Fibroblast of villous mesenchyme (primary cell): ENCODE measurements at regions not wholly inside any gene's neighbourhood (a gene's known extent, or its start where the extent isn't known, plus 50 kb on each side); places are given as distances from the start of the nearest gene placed in this dataset.
"Not testable (repeated sequence)": the region's sequence is repeated elsewhere in the genome, so short reads cannot be mapped to it uniquely, and the experiment has no call there.

Experiments used
- DNase-seq: peaks from one replicate; pipeline ENCODE4 v3.0.0-alpha.2; 2010; ENCODE audit warnings: low read depth
- H3K4me3 ChIP-seq: 2 replicates; pipeline ENCODE4 v1.5.1; 2011; ENCODE audit warnings: low read depth, mild to moderate bottlenecking, low read length
- CTCF ChIP-seq: IDR thresholded peaks from 2 replicates; pipeline ENCODE4 v1.5.1; 2012; ENCODE audit warnings: low read depth, mild to moderate bottlenecking, low read length; ENCODE audit not compliant: insufficient read depth

GRCh38 chr7:81231301-81231838 is 312.5 kb upstream of the SEMA3C start:
- H3K4me3 ChIP-seq = no peak overlapping the region
- no peak for DNase-seq
- TF ChIP-seq CTCF = no peak

DNA sequence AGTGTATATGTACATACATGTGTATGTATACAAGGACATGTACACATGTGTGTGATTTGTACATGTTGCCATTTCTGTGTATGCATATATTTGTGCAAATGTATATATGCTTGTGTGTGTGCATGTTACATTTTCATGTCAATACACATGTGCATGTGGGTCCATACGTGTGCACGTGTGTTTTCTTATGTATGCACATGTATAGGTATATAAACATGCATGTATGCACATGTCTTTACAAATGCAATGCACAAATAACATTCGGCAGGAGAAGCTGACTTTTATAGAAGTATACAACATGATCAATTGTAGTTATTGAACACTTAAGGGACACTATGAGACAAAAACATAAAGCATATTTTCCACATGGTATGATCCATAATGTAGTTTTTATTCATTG is 307.4 kb upstream of the SEMA3C start:
- DNase-seq = no peak
- TF ChIP-seq CTCF = no peak
- H3K4me3 ChIP-seq = no peak overlapping the region

GRCh38 chr7:81222692-81223091 is 303.8 kb upstream of the SEMA3C start:
- not testable (repeated sequence) for DNase-seq, H3K4me3 ChIP-seq

DNA sequence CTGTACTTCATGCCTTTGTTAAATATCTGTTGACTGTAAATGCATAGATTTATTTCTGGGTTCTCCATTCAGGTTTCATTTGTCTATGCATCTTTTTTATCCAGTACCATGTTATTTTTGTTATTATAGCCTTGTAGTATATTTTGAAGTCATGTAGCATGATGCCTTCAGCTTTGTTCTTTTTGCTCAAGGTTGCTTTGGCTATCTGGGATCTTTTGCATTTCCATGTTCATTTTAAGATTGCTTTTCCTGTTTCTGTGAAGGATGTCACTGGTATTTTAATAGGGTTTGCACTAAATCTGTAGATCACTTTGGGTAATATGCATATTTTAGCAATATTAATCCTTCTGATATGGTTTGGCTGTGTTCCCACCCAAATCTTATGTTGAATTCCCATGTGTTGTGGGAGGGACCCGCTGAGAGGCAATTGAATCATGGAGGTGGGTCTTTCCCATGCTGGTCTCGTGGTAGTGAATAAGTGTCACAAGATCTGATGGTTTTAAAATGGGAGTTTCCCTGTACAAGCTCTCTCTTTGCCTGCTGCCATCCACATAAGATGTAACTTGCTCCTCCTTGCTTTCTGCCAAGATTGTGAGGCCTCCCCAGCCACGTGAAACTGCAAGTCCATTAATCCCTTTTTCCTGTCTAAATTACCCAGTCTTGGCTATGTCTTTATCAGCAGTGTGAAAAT is 302.8 kb upstream of the SEMA3C start:
- TF ChIP-seq CTCF = no peak
- H3K4me3 ChIP-seq = no peak overlapping the region
- no peak for DNase-seq

DNA sequence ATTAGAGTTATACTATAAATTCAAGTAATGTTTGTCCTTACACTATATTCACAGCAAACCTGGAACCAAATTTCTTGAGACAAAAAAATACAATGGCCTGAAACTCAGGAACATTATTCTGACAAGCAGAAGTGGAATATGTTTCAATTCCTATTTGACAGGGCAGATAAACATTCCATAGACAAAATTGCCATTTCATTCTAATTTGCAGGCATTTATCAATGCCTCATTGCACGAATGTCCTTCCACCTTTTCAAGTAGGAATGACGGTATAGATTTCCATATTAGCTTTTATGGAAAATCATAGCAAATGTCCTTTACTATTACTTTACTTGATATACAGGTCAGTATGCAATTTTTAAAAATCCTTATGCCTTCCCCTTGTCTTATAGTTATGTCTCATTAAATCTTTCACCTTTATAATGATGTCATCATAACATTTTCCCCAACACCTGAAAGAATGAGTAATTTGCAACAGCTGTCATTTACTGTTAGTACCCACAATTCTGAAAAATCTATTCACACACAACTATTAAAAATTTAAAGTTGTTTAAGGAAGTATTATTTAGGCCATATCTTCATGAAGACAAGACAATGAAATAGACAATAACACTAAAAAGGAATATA is 299.7 kb upstream of the SEMA3C start:
- no peak for DNase-seq
- H3K4me3 ChIP-seq = no peak overlapping the region
- TF ChIP-seq CTCF = no peak

- DNase-seq = no peak
- TF ChIP-seq CTCF = no peak
- no peak overlapping the region for H3K4me3 ChIP-seq
Measured at GRCh38 chr7:81213394-81213793, 294.5 kb upstream of the SEMA3C start.

DNA sequence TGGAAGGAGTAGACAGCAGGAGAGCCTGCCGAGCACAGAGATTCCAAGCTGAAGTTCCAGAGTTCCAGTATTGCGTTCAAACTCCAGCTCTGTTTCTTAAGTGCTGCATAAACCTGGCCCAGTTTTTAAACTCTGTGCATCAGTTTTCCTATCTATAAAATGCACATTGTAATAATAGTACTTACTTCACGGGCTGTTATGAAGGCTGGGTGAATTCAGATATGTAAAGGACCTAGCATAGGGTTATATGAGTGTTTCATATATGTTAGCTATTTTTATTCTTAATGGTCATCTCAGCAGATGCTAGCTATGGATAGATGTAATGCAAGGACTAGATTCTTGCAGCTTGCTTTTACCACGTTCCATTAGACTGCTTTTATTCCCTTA is 293.1 kb upstream of the SEMA3C start:
- H3K4me3 ChIP-seq = no peak overlapping the region
- no peak for DNase-seq
- no peak for TF ChIP-seq CTCF
